Upper lobe of right lung (tissue), 1 donor: ENCODE measurements at regions not wholly inside any gene's neighbourhood (a gene's known extent, or its start where the extent isn't known, plus 50 kb on each side); places are given as distances from the start of the nearest gene placed in this dataset.

Experiments
- ATAC-seq: fragments of 200-7000 bp; cut with Tn5 transposase; one replicate; pipeline ENCODE4 v1.9.1; 2020; ENCODE audit warnings: mild to moderate bottlenecking, moderate library complexity
- DNase-seq: peaks from one replicate; pipeline ENCODE4 v3.0.0-alpha.2; 2020
- H3K27ac ChIP-seq: fragments of 200-600 bp; one replicate; pipeline ENCODE4 v1.8.0; 2022
- H3K27me3 ChIP-seq: fragments of 200-600 bp; one replicate; pipeline ENCODE4 v1.8.0; 2022; ENCODE audit warnings: mild to moderate bottlenecking
- H3K36me3 ChIP-seq: fragments of 200-600 bp; one replicate; pipeline ENCODE4 v1.8.0; 2022
- H3K4me1 ChIP-seq: fragments of 200-600 bp; one replicate; pipeline ENCODE4 v1.8.0; 2022
- H3K4me3 ChIP-seq: fragments of 200-600 bp; one replicate; pipeline ENCODE4 v1.8.0; 2022; ENCODE audit warnings: mild to moderate bottlenecking
- H3K9me3 ChIP-seq: fragments of 200-600 bp; one replicate; pipeline ENCODE4 v1.8.0; 2022
- intact Hi-C: fragments of 100-400 bp; cut with DNase I; formaldehyde crosslinking; loops from one replicate; pipeline ENCODE4 v1.11.0; 2022
- TF ChIP-seq, protein P1 (sequence below): fragments of 200-600 bp; IDR thresholded peaks from one replicate; pipeline ENCODE4 v1.8.0; 2022; ENCODE audit warnings: antibody characterized with exemption
- donor health status: DM: no; HTN: yes; CAD: no; lungs with severe emphysema.

DNA sequence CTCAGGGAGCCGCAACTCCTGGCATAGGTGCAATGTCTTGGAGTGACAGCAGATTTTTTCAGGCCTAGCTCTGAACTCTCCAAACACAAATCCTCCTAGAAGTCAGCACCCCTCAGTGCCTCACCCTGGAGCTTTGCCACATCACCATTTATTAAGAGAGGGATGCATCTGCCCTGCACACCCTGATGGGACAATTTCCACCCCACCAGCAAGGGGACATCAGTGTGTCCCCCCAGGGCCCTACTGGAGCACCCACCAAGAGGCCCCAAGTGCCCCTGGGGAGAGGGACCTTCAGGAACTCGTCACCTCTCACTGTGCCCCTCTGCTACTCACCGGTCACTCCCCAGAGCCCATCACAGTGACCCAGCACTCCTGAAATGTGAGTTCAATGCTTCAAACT is 144.7 kb downstream of the NDUFA10 start:
- H3K27ac ChIP-seq: no peak overlapping the region
- H3K4me1 ChIP-seq: peaks cover 4% of the 10 kb centered on the region
- intact Hi-C loops: no loop called here
- no peaks in the 10 kb centered on the region for H3K36me3 ChIP-seq
- ATAC-seq: no peak
- no peak overlapping the region for H3K4me3 ChIP-seq
- TF ChIP-seq, protein P1, sequence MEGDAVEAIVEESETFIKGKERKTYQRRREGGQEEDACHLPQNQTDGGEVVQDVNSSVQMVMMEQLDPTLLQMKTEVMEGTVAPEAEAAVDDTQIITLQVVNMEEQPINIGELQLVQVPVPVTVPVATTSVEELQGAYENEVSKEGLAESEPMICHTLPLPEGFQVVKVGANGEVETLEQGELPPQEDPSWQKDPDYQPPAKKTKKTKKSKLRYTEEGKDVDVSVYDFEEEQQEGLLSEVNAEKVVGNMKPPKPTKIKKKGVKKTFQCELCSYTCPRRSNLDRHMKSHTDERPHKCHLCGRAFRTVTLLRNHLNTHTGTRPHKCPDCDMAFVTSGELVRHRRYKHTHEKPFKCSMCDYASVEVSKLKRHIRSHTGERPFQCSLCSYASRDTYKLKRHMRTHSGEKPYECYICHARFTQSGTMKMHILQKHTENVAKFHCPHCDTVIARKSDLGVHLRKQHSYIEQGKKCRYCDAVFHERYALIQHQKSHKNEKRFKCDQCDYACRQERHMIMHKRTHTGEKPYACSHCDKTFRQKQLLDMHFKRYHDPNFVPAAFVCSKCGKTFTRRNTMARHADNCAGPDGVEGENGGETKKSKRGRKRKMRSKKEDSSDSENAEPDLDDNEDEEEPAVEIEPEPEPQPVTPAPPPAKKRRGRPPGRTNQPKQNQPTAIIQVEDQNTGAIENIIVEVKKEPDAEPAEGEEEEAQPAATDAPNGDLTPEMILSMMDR: no peak
- DNase-seq: no peak
- H3K27me3 ChIP-seq: peaks cover 5% of the 10 kb centered on the region
- H3K9me3 ChIP-seq: peaks cover 7% of the 10 kb centered on the region

GRCh38 chr2:239879423-239880084 is 145.6 kb downstream of the NDUFA10 start:
- ATAC-seq (no peak), DNase-seq (no peak)
- Histone ChIP-seq H3K9me3 (peaks cover under 1% of the 10 kb centered on the region), H3K36me3 (no peaks in the 10 kb centered on the region), H3K4me1 (peaks cover 4% of the 10 kb centered on the region), H3K4me3 (no peak overlapping the region), H3K27ac (no peak overlapping the region), H3K27me3 (peaks cover 5% of the 10 kb centered on the region)
- intact Hi-C loops: no loop called here
- TF ChIP-seq, protein P1: no peak

DNA sequence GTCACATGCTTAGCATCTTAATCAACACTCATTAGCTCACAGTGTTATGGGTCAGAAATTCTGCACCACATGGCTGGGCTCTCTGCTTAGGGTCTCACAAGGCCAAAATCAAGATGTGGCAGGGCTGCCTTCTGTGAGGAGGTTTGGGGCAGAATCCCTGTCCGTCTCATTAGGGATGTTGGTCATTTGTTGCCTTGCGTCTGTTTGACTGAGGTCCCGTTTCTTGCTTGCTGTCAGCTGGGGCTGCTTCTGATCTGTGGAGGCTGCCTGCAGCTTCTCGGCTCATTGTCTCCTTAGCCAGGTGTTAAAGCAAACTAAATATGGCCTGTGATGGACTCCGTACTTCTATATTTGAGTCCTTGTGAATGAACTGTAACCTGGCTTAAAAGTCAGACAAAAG is 146.5 kb downstream of the NDUFA10 start:
- intact Hi-C loops: no loop called here
- Histone ChIP-seq H3K36me3 (no peaks in the 10 kb centered on the region), H3K9me3 (no peaks in the 10 kb centered on the region), H3K27me3 (peaks cover 5% of the 10 kb centered on the region), H3K4me1 (peaks cover 4% of the 10 kb centered on the region), H3K4me3 (no peak overlapping the region), H3K27ac (no peak overlapping the region)
- DNase-seq (no peak), ATAC-seq (no peak)
- TF ChIP-seq, protein P1: no peak

DNA sequence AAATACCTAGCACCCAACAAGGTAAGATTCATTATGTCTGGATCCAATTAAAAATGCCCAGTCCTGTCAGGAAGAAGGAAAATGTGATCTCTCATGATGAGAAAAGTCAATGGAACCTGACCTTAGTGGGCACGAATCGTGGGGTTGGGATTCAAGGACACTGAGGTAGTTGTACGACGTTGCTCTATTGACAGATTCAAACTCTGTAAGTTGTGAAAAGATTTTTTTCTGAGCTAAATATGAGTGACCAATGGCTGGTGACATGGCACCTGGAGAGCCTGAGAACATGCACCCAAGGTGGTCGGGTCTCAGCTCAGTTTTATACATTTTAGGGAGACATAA is 148.2 kb downstream of the NDUFA10 start:
- Histone ChIP-seq H3K27me3 (peaks cover 5% of the 10 kb centered on the region), H3K27ac (no peak overlapping the region), H3K4me3 (no peak overlapping the region), H3K36me3 (no peaks in the 10 kb centered on the region), H3K4me1 (peaks cover 4% of the 10 kb centered on the region), H3K9me3 (no peaks in the 10 kb centered on the region)
- intact Hi-C loops: no loop called here
- ATAC-seq (no peak), DNase-seq (no peak)
- TF ChIP-seq, protein P1: no peak

- H3K4me3 ChIP-seq: no peak overlapping the region
- H3K36me3 ChIP-seq: no peaks in the 10 kb centered on the region
- TF ChIP-seq, protein P1: no peak
- peaks cover 4% of the 10 kb centered on the region for H3K4me1 ChIP-seq
- no peaks in the 10 kb centered on the region for H3K9me3 ChIP-seq
- peaks cover 5% of the 10 kb centered on the region for H3K27me3 ChIP-seq
- no peak for ATAC-seq
- no peak overlapping the region for H3K27ac ChIP-seq
- DNase-seq: peak; percentile 43
- intact Hi-C loops: no loop called here
Observed at GRCh38 chr2:239876271-239876947, 148.7 kb downstream of the NDUFA10 start.
